Left ventricle myocardium inferior (tissue), 1 donor: ENCODE measurements at regions not wholly inside any gene's neighbourhood (a gene's known extent, or its start where the extent isn't known, plus 50 kb on each side); places are given as distances from the start of the nearest gene placed in this dataset.

Experiments used
- DNase-seq: peaks from one replicate; pipeline ENCODE4 v3.0.0-alpha.2; 2020
- H3K27ac ChIP-seq: fragments of 200-600 bp; replicated peaks from 2 replicates; pipeline ENCODE4 v1.8.0; 2021
- H3K27me3 ChIP-seq: fragments of 200-600 bp; 2 replicates; pipeline ENCODE4 v1.8.0; 2021; ENCODE audit warnings: low read depth
- H3K36me3 ChIP-seq: fragments of 200-600 bp; 2 replicates; pipeline ENCODE4 v1.8.0; 2021
- H3K4me1 ChIP-seq: fragments of 200-600 bp; 2 replicates; pipeline ENCODE4 v1.8.0; 2021
- H3K4me3 ChIP-seq: fragments of 200-600 bp; 2 replicates; pipeline ENCODE4 v1.8.0; 2021; ENCODE audit warnings: mild to moderate bottlenecking, moderate library complexity
- H3K9me3 ChIP-seq: fragments of 200-600 bp; replicated peaks from 2 replicates; pipeline ENCODE4 v1.8.0; 2021
- CTCF ChIP-seq: fragments of 200-600 bp; IDR thresholded peaks from 2 replicates; pipeline ENCODE4 v1.8.0; 2021; ENCODE audit warnings: antibody characterized with exemption, mild to moderate bottlenecking, borderline replicate concordance
- intact Hi-C: fragments of 100-400 bp; cut with micrococcal nuclease; formaldehyde crosslinking; loops from one replicate; pipeline ENCODE4 v1.11.0; 2022
- donor health status: DM: no; HTN: yes; CAD: no; lungs with severe emphysema.

- Histone ChIP-seq H3K27ac (no peak overlapping the region), H3K36me3 (no peaks in the 10 kb centered on the region), H3K27me3 (peaks cover 5% of the 10 kb centered on the region), H3K9me3 (peaks cover 10% of the 10 kb centered on the region), H3K4me1 (no peaks in the 10 kb centered on the region), H3K4me3 (no peak overlapping the region)
- peak; percentile 12 for TF ChIP-seq CTCF
- intact Hi-C loops: no loop called here
- DNase-seq: no peak
These were observed 98.0 kb downstream of the NPY start for GRCh38 chr7:24381894-24382505.

DNA sequence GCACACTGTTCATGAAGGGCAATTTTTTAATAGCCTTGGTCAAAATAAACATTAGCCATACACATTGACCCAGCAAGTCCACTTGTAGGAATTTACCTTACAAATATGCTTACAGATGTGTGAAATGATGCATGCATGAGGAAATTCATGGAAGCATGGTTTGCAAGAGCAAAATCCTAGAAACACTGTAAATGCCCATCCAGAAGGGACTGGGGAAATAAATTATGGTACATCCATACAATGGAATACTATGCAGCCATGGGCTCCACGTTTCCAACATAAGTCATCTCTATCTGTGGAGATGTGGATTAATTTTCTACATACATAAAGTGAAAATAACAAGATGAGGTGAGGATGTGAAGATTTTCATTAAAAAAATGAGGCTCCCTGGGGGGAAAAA is 99.1 kb downstream of the NPY start:
- no peaks in the 10 kb centered on the region for H3K27me3 ChIP-seq
- intact Hi-C loops: no loop called here
- DNase-seq: no peak
- H3K4me3 ChIP-seq: no peak overlapping the region
- H3K27ac ChIP-seq: no peak overlapping the region
- H3K36me3 ChIP-seq: no peaks in the 10 kb centered on the region
- H3K4me1 ChIP-seq: no peaks in the 10 kb centered on the region
- no peak for TF ChIP-seq CTCF
- peaks cover 10% of the 10 kb centered on the region for H3K9me3 ChIP-seq

DNA sequence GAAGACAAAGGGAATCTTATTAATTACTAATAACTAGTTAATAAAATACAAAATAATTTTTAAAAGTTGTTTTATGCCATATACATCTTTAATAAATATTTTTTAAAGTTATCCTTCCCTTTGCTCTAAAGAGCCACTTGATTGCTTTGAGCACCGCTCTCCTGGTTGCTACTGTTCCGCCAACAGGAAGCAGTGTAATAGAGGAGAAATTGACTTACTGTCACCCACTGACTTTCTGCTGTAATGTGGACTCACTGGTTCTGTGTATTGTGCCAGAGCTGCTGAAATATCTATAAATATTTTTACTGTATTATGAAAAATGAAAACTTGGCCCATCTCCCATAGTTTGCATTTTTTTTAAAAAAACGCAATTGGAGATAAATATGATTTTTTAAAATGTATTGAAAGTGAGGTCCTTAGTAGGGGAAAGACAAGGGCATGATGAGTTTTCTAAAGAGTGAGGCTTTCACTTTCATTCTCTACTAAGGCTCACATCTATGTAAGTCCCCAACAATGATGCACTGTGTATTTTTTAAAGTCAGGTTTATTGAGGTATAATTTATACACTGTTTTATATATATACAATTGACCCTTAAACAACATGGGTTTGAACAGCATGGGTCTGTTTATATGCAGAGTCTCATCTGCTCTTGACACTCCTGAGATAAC is 100.5 kb downstream of the NPY start:
- Histone ChIP-seq H3K27me3 (no peaks in the 10 kb centered on the region), H3K4me1 (no peaks in the 10 kb centered on the region), H3K36me3 (no peaks in the 10 kb centered on the region), H3K27ac (no peak overlapping the region), H3K9me3 (peaks cover 10% of the 10 kb centered on the region), H3K4me3 (no peak overlapping the region)
- TF ChIP-seq CTCF: no peak
- DNase-seq: no peak
- intact Hi-C loops: no loop called here

GRCh38 chr7:24388212-24388611 is 104.2 kb downstream of the NPY start:
- H3K9me3 ChIP-seq: peaks cover 3% of the 10 kb centered on the region
- H3K27ac ChIP-seq: no peak overlapping the region
- H3K36me3 ChIP-seq: no peaks in the 10 kb centered on the region
- no peak for TF ChIP-seq CTCF
- H3K4me3 ChIP-seq: no peak overlapping the region
- no peak for DNase-seq
- intact Hi-C loops: no loop called here
- no peaks in the 10 kb centered on the region for H3K4me1 ChIP-seq
- H3K27me3 ChIP-seq: peaks cover 12% of the 10 kb centered on the region

- DNase-seq: no peak
- no peaks in the 10 kb centered on the region for H3K9me3 ChIP-seq
- intact Hi-C loops: no loop called here
These were observed 106.6 kb downstream of the NPY start for GRCh38 chr7:24390376-24391157.

More at GRCh38 chr7:24390376-24391157, 106.6 kb downstream of the NPY start:
- no peak for TF ChIP-seq CTCF
- Histone ChIP-seq H3K36me3 (no peaks in the 10 kb centered on the region), H3K4me1 (no peaks in the 10 kb centered on the region), H3K4me3 (no peak overlapping the region), H3K27ac (no peak overlapping the region), H3K27me3 (peaks cover 12% of the 10 kb centered on the region)
